ENCODE measurements at regions not wholly inside any gene's neighbourhood (a gene's known extent, or its start where the extent isn't known, plus 50 kb on each side); places are given as distances from the start of the nearest gene placed in this dataset.

DNA sequence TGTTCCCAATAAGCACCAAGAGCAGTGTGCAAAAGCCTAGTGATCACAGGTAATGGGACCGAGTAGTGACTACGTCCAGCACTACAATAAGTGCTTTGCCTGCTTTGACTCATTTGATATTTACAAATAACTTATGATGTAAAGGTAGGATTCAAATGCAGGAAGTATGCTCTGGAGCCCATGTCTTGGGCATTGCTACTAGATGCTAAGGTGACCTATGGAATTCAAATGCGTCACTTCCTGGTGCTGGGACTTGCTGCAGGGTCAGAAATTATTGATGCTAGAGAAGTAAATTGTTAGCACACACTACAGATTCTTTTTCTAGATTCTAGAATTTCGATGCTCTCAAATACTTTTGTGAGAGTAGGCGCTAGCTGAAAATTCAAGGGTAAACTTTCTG is 101.2 kb upstream of the TSC22D2 start:
- no peaks in the 10 kb centered on the region for H3K27me3 Mint-ChIP-seq (ENCODE audit: low read depth)
- H3K23ac ChIP-seq (ENCODE audit: insufficient read length, low read depth, low read length) = no peak overlapping the region
- no peaks in the 10 kb centered on the region for H4K20me1 ChIP-seq (ENCODE audit: control insufficient read depth, insufficient read depth, insufficient read length)

More for the DNA sequence above, 101.2 kb upstream of the TSC22D2 start:
- H3K4me1 Mint-ChIP-seq = no peaks in the 10 kb centered on the region
- Histone ChIP-seq H2AK5ac (ENCODE audit: insufficient read length, low read length) (no peak overlapping the region), H3K79me1 (ENCODE audit: insufficient read depth, low read depth, low read length, poor library complexity, severe bottlenecking) (no peaks in the 10 kb centered on the region), H3K9me3 (ENCODE audit: control insufficient read depth, low read depth, low read length) (no peaks in the 10 kb centered on the region), H3K4me1 (ENCODE audit: insufficient read depth, low read length) (no peaks in the 10 kb centered on the region), H2BK120ac (ENCODE audit: low read depth, low read length, poor library complexity, severe bottlenecking) (no peak overlapping the region), H3K27ac (ENCODE audit: insufficient read length, low read depth, low read length) (no peak overlapping the region), H3K23me2 (ENCODE audit: insufficient read length, low read depth, low read length, poor library complexity, severe bottlenecking) (no peaks in the 10 kb centered on the region), H2BK15ac (ENCODE audit: low read depth, low read length) (no peak overlapping the region), H3K4ac (ENCODE audit: low read depth, low read length) (no peak overlapping the region), H3K14ac (ENCODE audit: insufficient read depth, low read length) (no peak overlapping the region), H3K56ac (ENCODE audit: insufficient read length, low read depth, low read length) (no peak overlapping the region), H2BK5ac (ENCODE audit: insufficient read length, low read length) (no peak overlapping the region), H4K8ac (replicated peaks; ENCODE audit: insufficient read length, low read depth, low read length) (no peak overlapping the region), H3K4me2 (ENCODE audit: insufficient read depth, insufficient read length, low read length) (no peak overlapping the region), H4K91ac (ENCODE audit: insufficient read length, low read depth, low read length) (no peak overlapping the region), H3T11ph (ENCODE audit: low read length) (no peak overlapping the region), H3K18ac (ENCODE audit: insufficient read length, low read depth, low read length) (no peak overlapping the region), H2BK12ac (ENCODE audit: insufficient read length, low read depth, low read length) (no peak overlapping the region), H4K5ac (ENCODE audit: insufficient read length, low read depth, low read length) (no peak overlapping the region), H2BK20ac (ENCODE audit: low read depth, low read length, poor library complexity, severe bottlenecking) (no peak overlapping the region), H3K9ac (ENCODE audit: extremely low read depth, insufficient read length, low read length) (no peak overlapping the region), H3K79me2 (ENCODE audit: insufficient read depth, low read length) (no peaks in the 10 kb centered on the region), H2AFZ (ENCODE audit: low read length) (no peak overlapping the region), H3K27me3 (ENCODE audit: insufficient read depth, low read length) (no peaks in the 10 kb centered on the region)
- H3K27ac Mint-ChIP-seq = no peak overlapping the region
- TF ChIP-seq, protein P1, sequence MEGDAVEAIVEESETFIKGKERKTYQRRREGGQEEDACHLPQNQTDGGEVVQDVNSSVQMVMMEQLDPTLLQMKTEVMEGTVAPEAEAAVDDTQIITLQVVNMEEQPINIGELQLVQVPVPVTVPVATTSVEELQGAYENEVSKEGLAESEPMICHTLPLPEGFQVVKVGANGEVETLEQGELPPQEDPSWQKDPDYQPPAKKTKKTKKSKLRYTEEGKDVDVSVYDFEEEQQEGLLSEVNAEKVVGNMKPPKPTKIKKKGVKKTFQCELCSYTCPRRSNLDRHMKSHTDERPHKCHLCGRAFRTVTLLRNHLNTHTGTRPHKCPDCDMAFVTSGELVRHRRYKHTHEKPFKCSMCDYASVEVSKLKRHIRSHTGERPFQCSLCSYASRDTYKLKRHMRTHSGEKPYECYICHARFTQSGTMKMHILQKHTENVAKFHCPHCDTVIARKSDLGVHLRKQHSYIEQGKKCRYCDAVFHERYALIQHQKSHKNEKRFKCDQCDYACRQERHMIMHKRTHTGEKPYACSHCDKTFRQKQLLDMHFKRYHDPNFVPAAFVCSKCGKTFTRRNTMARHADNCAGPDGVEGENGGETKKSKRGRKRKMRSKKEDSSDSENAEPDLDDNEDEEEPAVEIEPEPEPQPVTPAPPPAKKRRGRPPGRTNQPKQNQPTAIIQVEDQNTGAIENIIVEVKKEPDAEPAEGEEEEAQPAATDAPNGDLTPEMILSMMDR (conservative IDR thresholded peaks at IDR 0.05) = no peak
- WGBS (ENCODE audit: extremely low coverage, insufficient read length, low lambda C conversion rate) = no CpG with 5 or more reads among the region's 5 CpGs
- H3K9me3 Mint-ChIP-seq = no peaks in the 10 kb centered on the region
- DNase-seq = no peak
- H3K36me3 Mint-ChIP-seq (ENCODE audit: insufficient read depth in 1 of 3, low read depth in 3 of 3) = no peaks in the 10 kb centered on the region
- no peak overlapping the region for H3K4me3 Mint-ChIP-seq
